HepG2 (cell line): ENCODE measurements at regions not wholly inside any gene's neighbourhood (a gene's known extent, or its start where the extent isn't known, plus 50 kb on each side); places are given as distances from the start of the nearest gene placed in this dataset.

Experiments used
- POLR2A ChIP-seq, 2 experiments: IDR thresholded peaks; 2 replicates each; pipeline ENCODE4 v1.6.1; 2011; ENCODE audit warnings: low read depth in 2 of 2, low read length in 2 of 2, mild to moderate bottlenecking in 1 of 2, moderate library complexity in 1 of 2; ENCODE audit not compliant: insufficient read depth in 1 of 2
- RAD21 ChIP-seq: fragments of 450-650 bp; formaldehyde crosslinking; IDR thresholded peaks from 2 replicates; pipeline ENCODE4 v1.5.0; 2020; ENCODE audit warnings: mild to moderate bottlenecking
- SNRNP70 ChIP-seq: fragments of 200-400 bp; formaldehyde crosslinking; IDR thresholded peaks from 2 replicates; pipeline ENCODE4 v1.6.1; 2017; ENCODE audit warnings: mild to moderate bottlenecking, low read depth, low read length, moderate library complexity
- TFAP4 ChIP-seq: sonication (generic); IDR thresholded peaks from 2 replicates; pipeline ENCODE4 v1.6.1; 2016; ENCODE audit warnings: low read depth, borderline replicate concordance

GRCh38 chr6:128767150-128767549, 115.8 kb upstream of the LAMA2 start:
- TF ChIP-seq RAD21 (CRISPR knock-in tag) (no peak), SNRNP70 (no peak), POLR2A (IDR thresholded peaks at IDR 0.05; ENCODE audit: insufficient read depth in 1 of 2, low read depth in 2 of 2, low read length in 2 of 2) (no peak), TFAP4 (no peak)
